NCI-H2171 treated with DMSO at 0.1 percent for 48 hours (cell line): ENCODE measurements at regions not wholly inside any gene's neighbourhood (a gene's known extent, or its start where the extent isn't known, plus 50 kb on each side); places are given as distances from the start of the nearest gene placed in this dataset.

Experiments used
- DNase-seq: peaks from one replicate; lab custom pipeline; 2025; lab: John Stamatoyannopoulos, UW

GRCh38 chr1:209509039-209509438 is 74.5 kb upstream of the CAMK1G start:
- no peak for DNase-seq

- no peak for DNase-seq
These were observed 73.5 kb upstream of the CAMK1G start for GRCh38 chr1:209510063-209510462.

- no peak for DNase-seq
These were observed 72.3 kb upstream of the CAMK1G start for GRCh38 chr1:209511169-209511568.

DNA sequence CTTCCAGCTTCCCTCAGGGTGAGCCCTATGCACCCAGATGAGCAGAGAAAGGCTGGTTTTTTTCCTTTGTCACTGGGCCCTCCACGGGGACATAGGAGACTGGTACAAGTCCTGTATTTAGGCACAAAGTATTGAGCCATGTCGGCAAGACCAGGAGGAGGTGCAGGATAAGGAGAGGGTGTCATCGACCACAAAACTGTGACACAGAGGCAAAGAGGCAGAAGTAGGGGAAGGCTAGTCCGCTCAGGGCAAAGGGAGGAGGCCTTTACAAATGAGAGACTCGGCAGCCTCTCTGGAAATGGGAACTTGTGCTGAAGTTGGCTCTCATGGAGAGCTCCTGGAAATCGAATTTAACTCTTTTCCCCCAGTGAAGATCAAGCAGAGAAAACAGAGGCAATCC is 70.7 kb upstream of the CAMK1G start:
- no peak for DNase-seq

DNA sequence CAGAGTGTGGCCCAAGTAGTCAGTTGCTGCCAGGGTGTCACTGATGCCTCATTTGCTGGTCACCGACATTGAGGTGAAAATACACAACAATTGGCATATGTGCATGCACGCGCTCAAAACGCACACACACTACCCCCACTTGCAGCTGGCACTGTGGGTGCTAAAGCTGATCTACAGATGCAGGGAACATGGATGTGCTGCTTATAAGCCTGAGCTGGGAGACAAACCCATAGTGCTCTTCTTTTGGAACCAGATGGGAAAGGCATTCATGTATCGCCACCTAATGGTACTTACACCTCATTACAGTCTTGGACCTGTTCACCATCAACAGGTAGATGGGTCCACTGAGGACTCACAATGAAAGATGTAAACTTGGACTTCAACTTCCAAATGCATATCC is 70.3 kb upstream of the CAMK1G start:
- DNase-seq, result peak; percentile 54

GRCh38 chr1:209516771-209517680 is 66.5 kb upstream of the CAMK1G start:
- DNase-seq, result no peak

- no peak for DNase-seq
These were observed 65.8 kb upstream of the CAMK1G start for GRCh38 chr1:209517681-209518050.

- DNase-seq, result no peak
These were observed 63.7 kb upstream of the CAMK1G start for GRCh38 chr1:209519786-209520185.

DNA sequence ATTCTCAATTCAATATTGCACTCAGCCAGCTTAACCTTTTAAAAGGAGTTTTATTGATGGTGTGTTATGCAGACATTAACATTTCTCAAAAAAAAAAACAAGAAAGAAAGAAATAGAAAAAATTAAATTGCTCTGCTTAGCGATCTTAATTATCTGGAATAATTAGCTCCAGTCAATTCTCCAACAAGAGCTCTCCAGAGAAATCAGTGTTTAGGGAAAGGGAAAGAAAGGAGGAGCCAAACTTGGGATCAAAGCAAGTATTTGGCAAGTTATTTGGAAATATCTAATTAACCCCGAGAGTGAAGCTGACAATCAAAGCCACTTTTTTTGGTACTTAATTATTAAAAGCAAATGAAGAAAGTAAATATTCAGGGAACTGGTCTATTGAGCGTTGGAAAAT is 60.7 kb upstream of the CAMK1G start:
- no peak for DNase-seq

- no peak for DNase-seq
These were observed 57.4 kb upstream of the CAMK1G start for GRCh38 chr1:209526137-209526536.

GRCh38 chr1:209527372-209527771 is 56.1 kb upstream of the CAMK1G start:
- no peak for DNase-seq

DNA sequence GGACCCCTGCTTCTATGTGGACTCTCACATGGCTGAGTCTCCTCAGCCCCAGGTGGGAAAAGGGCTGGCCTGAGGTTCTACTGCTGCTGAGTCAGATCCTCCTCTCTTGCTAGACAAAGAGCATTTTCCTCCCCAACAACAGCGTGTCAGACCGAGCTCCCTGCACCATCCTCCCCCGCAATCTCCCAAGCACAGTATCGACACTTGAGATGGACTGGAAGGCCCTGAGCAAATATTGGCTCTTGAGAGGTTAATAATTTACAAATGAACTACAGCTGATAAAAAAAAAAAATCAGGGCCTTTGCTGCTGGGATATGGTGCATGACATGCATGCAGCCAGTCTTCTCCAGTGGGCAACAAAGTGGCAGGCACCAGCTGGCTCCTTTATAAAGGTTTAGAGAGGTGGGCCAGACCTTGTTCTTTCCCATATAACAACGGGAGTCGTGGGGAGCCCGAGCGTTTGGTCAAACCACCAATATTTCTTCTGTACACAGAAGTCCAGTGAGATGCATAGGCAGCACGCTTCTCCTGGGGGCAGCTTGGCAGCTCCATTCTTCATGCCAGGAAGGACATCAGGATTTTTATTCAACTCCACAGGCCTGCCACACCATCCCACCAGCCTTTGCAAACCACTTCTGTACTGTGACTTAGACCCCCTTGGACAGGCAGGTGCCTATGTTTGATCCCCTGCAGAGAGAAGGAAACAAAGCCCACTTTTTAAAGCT is 55.4 kb upstream of the CAMK1G start:
- DNase-seq, result no peak

DNA sequence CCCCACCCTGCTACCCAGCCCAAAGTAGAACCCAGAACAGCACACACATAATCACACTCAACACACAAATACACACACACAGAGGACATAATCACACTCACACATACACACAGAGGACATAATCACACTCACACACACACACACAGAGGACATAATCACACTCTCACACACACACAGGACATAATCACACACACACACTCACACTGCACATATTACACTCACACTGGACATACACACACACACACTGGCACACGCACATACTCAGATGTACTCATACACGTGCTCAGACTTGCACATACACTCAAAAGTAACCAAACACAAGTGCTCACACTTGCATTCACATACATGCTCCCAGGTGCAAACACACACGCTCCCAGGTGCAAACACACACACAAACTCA is 54.3 kb upstream of the CAMK1G start:
- no peak for DNase-seq

DNA sequence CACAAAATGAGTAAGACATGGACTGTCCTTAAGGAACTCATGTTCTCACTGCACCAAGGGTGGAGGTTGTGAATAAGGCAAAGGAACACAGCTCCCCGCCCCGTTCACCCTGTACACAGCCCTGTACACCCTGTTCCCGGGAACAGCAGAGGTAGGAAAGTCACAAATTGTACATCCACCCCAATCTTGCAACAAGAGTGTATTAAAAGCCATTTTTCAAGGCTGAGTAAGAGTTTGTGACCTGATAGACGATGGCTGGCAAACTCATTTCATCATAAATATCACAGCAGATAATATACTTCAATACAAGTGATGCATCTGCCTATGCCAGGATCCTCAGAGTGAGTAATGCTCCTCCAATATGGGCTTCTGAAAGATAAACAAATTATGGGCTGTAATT is 52.5 kb upstream of the CAMK1G start:
- no peak for DNase-seq

DNA sequence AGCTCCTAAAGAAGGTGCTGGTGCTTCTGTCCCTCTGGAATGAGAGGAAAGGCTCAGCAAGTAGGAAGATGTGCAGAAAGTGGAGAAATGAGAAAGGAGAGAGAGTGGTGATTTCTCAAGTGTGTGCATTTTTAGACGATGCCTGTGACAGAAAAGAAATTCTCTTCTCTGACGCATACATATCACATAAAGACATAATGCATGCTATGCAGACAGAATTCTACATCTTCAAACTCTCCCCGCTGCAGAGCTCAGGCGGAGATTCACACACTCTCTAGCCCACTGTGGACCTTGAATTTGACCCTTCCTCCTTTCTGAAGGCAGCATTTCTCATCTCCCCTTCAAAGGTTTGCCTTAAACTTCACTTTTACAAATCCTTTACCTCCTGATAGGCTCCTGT is 52.0 kb upstream of the CAMK1G start:
- no peak for DNase-seq
